ENCODE measurements at regions not wholly inside any gene's neighbourhood (a gene's known extent, or its start where the extent isn't known, plus 50 kb on each side); places are given as distances from the start of the nearest gene placed in this dataset.

GRCh38 chr3:5045961-5046360, 66.7 kb downstream of the BHLHE40 start:
- Histone ChIP-seq H3K9ac (ENCODE audit: low read length) (no peak overlapping the region), H3K79me2 (replicated peaks; ENCODE audit: insufficient read depth, low read length) (no peaks in the 10 kb centered on the region), H3K4me2 (ENCODE audit: low read length) (no peak overlapping the region), H3K27me3 (ENCODE audit: insufficient read depth, low read depth, low read length) (no peaks in the 10 kb centered on the region), H2AFZ (ENCODE audit: low read depth, low read length) (no peak overlapping the region), H4K20me1 (ENCODE audit: insufficient read depth) (no peaks in the 10 kb centered on the region), H3F3A (ENCODE audit: insufficient read depth, low read length, poor library complexity, severe bottlenecking) (no peaks in the 10 kb centered on the region), H3K4me3 (ENCODE audit: low read length) (no peak overlapping the region), H3K27ac (ENCODE audit: low read length) (no peak overlapping the region), H3K9me3 (ENCODE audit: low read length) (no peaks in the 10 kb centered on the region), H3K36me3 (ENCODE audit: insufficient read depth, low read length) (no peaks in the 10 kb centered on the region), H3K9me2 (ENCODE audit: insufficient read depth, low read length) (no peaks in the 10 kb centered on the region)
- no peak for TF ChIP-seq POLR2AphosphoS5 (IDR thresholded peaks at IDR 0.05)
- TF ChIP-seq MXI1 (conservative IDR thresholded peaks at IDR 0.05; ENCODE audit: poor library complexity, severe bottlenecking), result no peak
- TF ChIP-seq EZH2 (IDR thresholded peaks at IDR 0.05; ENCODE audit: borderline replicate concordance, insufficient read depth, low read length, poor library complexity, severe bottlenecking), result no peak
- no peak for TF ChIP-seq TAF1 (IDR thresholded peaks at IDR 0.05; ENCODE audit: low read depth)
- no peak for TF ChIP-seq REST (IDR thresholded peaks at IDR 0.05; ENCODE audit: borderline replicate concordance)
- TF ChIP-seq SMC3 (conservative IDR thresholded peaks at IDR 0.05; ENCODE audit: poor library complexity), result no peak
- TF ChIP-seq EP300 (conservative IDR thresholded peaks at IDR 0.05; ENCODE audit: poor library complexity, severe bottlenecking), result no peak
- TF ChIP-seq CTCF (IDR thresholded peaks at IDR 0.05; ENCODE audit: poor library complexity, severe bottlenecking), result no peak
- no peak for TF ChIP-seq RAD21 (conservative IDR thresholded peaks at IDR 0.05)

- no peak for TF ChIP-seq CTCF (IDR thresholded peaks at IDR 0.05; ENCODE audit: poor library complexity, severe bottlenecking)
- H3K4me2 ChIP-seq (ENCODE audit: low read length), result no peak overlapping the region
- H3K9me3 ChIP-seq (ENCODE audit: low read length), result no peaks in the 10 kb centered on the region
- no peak overlapping the region for H3K9ac ChIP-seq (ENCODE audit: low read length)
- no peaks in the 10 kb centered on the region for H3K79me2 ChIP-seq (replicated peaks; ENCODE audit: insufficient read depth, low read length)
- no peaks in the 10 kb centered on the region for H4K20me1 ChIP-seq (ENCODE audit: insufficient read depth)
- H3K36me3 ChIP-seq (ENCODE audit: insufficient read depth, low read length), result no peaks in the 10 kb centered on the region
- no peak overlapping the region for H3K4me3 ChIP-seq (ENCODE audit: low read length)
- no peaks in the 10 kb centered on the region for H3F3A ChIP-seq (ENCODE audit: insufficient read depth, low read length, poor library complexity, severe bottlenecking)
- H3K27me3 ChIP-seq (ENCODE audit: insufficient read depth, low read depth, low read length), result no peaks in the 10 kb centered on the region
- no peaks in the 10 kb centered on the region for H3K9me2 ChIP-seq (ENCODE audit: insufficient read depth, low read length)
- H3K27ac ChIP-seq (ENCODE audit: low read length), result no peak overlapping the region
- no peak overlapping the region for H2AFZ ChIP-seq (ENCODE audit: low read depth, low read length)
Measured at GRCh38 chr3:5047764-5048419, 68.7 kb downstream of the BHLHE40 start.

Measured in neural cell (in vitro differentiated cells).